WI38 (cell line): ENCODE measurements at regions not wholly inside any gene's neighbourhood (a gene's known extent, or its start where the extent isn't known, plus 50 kb on each side); places are given as distances from the start of the nearest gene placed in this dataset.

Experiments used
- H3K4me3 ChIP-seq: 2 replicates; pipeline ENCODE4 v1.5.1; 2011; ENCODE audit warnings: low read depth, mild to moderate bottlenecking, control low read depth, low read length
- TF ChIP-seq, protein P1 (sequence below): IDR thresholded peaks from 2 replicates; pipeline ENCODE4 v1.5.1; 2012; ENCODE audit warnings: low read depth, mild to moderate bottlenecking, control low read depth, low read length

DNA sequence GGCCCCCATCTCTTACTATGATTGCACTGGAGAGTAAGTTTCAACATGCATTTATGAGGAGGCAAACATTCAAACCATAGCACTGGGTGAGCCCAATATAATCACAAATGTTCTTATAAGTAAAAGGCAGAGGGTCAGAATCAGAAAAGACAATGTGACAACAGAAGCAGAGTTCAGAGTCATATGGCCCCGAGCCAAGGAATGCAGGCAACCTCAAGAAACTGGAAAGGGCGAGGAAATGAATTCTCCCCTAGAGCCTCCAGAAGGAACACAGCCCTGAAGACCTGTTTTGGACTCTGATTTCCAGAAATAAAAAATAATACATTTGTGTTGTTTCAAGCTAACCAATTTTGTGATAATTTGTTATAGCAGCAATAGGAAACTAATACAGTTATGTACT is 81.3 kb upstream of the ABI3BP start:
- H3K4me3 ChIP-seq, result no peak overlapping the region
- TF ChIP-seq, protein P1, sequence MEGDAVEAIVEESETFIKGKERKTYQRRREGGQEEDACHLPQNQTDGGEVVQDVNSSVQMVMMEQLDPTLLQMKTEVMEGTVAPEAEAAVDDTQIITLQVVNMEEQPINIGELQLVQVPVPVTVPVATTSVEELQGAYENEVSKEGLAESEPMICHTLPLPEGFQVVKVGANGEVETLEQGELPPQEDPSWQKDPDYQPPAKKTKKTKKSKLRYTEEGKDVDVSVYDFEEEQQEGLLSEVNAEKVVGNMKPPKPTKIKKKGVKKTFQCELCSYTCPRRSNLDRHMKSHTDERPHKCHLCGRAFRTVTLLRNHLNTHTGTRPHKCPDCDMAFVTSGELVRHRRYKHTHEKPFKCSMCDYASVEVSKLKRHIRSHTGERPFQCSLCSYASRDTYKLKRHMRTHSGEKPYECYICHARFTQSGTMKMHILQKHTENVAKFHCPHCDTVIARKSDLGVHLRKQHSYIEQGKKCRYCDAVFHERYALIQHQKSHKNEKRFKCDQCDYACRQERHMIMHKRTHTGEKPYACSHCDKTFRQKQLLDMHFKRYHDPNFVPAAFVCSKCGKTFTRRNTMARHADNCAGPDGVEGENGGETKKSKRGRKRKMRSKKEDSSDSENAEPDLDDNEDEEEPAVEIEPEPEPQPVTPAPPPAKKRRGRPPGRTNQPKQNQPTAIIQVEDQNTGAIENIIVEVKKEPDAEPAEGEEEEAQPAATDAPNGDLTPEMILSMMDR, result no peak

DNA sequence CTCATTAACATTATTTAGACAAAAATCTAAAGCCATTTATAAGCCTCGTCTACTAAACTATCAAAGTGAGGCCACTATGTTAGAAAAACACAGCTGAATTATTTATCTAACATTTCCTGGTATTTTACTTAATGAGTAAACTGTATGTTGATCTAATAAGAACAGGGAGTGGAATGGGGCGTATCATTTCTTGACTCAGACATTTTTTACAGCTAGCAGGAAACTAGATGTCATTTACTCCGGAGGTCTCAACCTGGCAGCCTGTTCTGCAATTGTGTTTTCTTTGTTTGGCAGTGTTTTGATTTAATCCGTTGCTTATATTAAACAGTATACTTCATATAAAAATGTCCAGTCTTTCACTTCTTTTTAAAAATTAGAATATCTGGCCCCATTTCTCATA is 79.1 kb upstream of the ABI3BP start:
- H3K4me3 ChIP-seq, result no peak overlapping the region
- TF ChIP-seq, protein P1, result no peak

DNA sequence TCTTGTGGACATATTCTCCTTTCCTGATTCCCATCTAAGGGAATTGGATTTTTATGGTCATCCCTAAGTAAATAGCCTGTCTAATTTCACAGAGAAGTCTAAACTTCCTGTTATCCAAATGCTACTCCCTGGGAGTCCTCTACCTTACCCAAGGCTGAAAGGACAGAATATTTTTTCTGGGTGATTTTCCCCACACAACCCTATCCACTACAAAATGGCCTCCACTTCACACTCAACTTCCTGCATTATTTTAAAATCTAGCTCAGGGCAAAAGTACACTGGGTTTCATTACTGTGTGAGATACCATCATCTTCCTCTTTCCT is 77.5 kb upstream of the ABI3BP start:
- H3K4me3 ChIP-seq, result no peak overlapping the region
- TF ChIP-seq, protein P1, result no peak

DNA sequence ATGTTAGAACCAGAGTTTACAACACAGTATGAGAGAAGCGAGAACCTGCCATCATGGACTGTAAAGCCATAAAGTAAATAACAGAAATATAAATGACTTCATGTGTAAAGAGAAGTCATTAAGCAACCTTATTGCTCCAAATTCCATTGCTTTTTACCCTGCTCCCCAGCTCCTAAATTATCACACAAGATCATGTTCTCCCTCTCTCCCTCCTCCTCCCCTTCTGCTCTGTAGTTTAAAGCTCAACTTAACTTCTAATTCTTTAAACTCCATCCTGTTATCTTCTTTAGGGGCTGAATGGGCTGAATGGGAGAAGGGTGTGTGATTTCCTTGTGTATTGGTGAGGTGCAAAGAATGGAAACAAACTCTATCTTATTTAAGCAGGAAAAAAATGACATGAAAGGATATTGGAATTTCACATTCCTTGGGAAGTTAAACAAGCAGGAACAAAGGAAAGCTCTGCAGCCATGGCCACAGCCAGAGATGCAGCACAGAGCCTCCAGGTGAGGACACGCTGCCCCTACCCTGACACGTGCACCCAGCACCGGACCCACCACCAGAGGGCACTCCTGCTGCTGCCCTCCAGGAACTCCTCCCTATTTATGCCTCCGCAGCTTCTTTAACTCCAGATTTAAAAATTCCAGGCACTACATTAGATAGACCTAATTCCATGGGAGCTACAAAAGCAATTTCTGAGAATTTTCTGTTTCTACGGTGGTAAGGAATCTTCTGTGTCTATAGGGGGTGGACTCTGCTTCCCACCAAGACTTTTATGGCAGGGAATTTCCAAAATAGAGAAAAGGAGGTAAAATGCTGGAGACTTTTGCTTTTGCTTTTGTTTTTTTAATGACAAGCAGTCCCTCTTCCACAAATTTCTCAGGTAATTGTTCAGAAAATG is 76.9 kb upstream of the ABI3BP start:
- TF ChIP-seq, protein P1, result peak; percentile 38
- H3K4me3 ChIP-seq, result no peak overlapping the region

DNA sequence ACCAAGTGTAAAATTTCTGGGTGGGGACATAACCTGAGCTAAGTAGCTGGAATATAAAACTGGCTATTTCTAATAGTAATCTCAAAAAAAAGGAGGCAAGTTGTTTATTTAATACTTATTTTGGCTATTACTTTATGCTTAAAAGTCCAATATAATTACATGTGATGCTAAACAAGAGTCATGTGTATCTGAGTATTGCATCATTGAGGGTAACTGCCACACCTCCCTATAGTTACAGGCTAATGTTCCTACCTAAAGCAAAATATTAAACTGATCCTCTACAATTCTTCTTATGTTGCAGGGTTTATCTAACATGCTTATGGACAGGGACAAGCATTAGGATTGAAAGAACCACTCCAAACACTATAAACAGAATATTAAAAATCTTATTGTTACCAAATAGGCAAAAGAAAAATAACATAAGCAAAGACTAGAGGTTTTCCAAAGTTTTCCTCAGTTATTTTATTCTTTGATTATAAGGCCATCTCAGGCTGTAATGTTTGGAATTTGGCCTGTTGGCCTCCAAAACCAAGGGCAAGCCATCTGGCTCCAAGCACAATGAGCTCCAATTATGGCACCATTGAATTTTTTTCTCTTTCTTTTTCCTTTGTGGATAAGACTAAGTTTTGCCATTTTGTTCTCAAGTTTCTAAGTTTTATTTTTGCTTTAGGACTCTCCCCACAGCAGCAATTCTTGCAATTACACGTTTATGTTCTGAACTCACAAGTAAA is 75.8 kb upstream of the ABI3BP start:
- TF ChIP-seq, protein P1, result no peak
- no peak overlapping the region for H3K4me3 ChIP-seq

DNA sequence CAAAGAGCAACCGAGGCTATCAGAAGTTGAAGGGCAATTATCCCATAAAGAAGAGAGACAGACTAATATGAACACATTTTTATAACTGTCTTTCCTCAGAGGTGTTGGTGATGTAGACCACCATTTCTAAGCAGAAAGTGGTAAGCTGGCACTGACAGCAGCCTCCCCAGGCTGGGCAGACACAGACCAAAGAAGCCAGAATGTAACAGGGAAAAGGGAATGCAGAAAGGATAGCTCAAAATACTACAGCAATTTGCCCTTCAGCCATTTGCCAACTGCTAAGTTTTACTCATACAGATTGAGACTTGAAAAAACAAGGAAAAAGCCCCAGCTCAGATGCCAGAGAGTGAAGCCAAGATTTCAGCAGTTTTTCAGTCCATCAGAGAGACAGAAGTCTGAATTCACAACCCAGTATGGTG is 73.5 kb upstream of the ABI3BP start:
- TF ChIP-seq, protein P1, result no peak
- no peak overlapping the region for H3K4me3 ChIP-seq

DNA sequence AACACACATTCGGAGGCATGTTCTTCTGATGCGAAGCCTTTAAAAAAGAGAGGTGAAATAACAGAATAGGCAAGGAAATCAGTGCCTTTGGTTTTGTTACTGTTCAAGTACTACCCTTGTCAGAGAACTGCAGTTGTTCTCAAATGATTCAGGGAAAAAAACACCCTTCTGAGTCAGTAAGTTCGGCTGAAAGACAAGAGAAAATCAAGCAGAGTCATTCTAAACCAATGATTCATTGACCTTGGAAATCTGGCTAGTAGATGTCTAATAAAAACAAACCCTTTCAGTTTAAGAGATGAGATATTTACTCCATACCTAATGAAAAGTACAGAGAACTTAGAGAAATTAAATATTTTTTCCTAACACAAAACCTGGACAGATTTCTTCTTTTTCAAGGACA is 72.7 kb upstream of the ABI3BP start:
- H3K4me3 ChIP-seq, result peak overlapping the region; percentile 8; the same call in 1 of the 2 replicates
- TF ChIP-seq, protein P1, result no peak
